Prostate gland (tissue), 2 donors: ENCODE measurements at regions not wholly inside any gene's neighbourhood (a gene's known extent, or its start where the extent isn't known, plus 50 kb on each side); places are given as distances from the start of the nearest gene placed in this dataset.

Source experiments
- POLR2A ChIP-seq: fragments of 450-650 bp; IDR thresholded peaks from one replicate; pipeline ENCODE4 v1.6.1; 2016; ENCODE audit warnings: antibody characterized with exemption, mild to moderate bottlenecking
- POLR2AphosphoS5 ChIP-seq: sonication (generic); formaldehyde crosslinking; IDR thresholded peaks from one replicate; pipeline ENCODE4 v1.6.1; 2017; ENCODE audit warnings: antibody characterized with exemption
- TF ChIP-seq, protein P1 (sequence below), 4 experiments: fragments of 200-600 bp in 2 of 4; fragments of 450-650 bp in 2 of 4; sonication (generic) in 2 of 4; IDR thresholded peaks; 1 replicate in 3 of 4; 2 replicates in 1 of 4; pipeline ENCODE4 v1.5.1; 2016 to 2019; ENCODE audit warnings: antibody characterized with exemption in 4 of 4, mild to moderate bottlenecking in 2 of 4, moderate library complexity in 2 of 4

- TF ChIP-seq POLR2A (no peak), POLR2AphosphoS5 (no peak)
- TF ChIP-seq, protein P1, sequence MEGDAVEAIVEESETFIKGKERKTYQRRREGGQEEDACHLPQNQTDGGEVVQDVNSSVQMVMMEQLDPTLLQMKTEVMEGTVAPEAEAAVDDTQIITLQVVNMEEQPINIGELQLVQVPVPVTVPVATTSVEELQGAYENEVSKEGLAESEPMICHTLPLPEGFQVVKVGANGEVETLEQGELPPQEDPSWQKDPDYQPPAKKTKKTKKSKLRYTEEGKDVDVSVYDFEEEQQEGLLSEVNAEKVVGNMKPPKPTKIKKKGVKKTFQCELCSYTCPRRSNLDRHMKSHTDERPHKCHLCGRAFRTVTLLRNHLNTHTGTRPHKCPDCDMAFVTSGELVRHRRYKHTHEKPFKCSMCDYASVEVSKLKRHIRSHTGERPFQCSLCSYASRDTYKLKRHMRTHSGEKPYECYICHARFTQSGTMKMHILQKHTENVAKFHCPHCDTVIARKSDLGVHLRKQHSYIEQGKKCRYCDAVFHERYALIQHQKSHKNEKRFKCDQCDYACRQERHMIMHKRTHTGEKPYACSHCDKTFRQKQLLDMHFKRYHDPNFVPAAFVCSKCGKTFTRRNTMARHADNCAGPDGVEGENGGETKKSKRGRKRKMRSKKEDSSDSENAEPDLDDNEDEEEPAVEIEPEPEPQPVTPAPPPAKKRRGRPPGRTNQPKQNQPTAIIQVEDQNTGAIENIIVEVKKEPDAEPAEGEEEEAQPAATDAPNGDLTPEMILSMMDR (IDR thresholded peaks at IDR 0.05), result no peak
These were observed 60.2 kb downstream of the ADAMTS1 start for GRCh38 chr21:26784974-26785373.
